HG02642 (cell line): ENCODE measurements at regions not wholly inside any gene's neighbourhood (a gene's known extent, or its start where the extent isn't known, plus 50 kb on each side); places are given as distances from the start of the nearest gene placed in this dataset.

ENCODE experiments used
- ATAC-seq: cut with Tn5 transposase; IDR thresholded peaks from one replicate; pipeline ENCODE4 v1.9.1; 2021; ENCODE audit warnings: mild to moderate bottlenecking; ENCODE audit not compliant: unreplicated experiment, poor library complexity

DNA sequence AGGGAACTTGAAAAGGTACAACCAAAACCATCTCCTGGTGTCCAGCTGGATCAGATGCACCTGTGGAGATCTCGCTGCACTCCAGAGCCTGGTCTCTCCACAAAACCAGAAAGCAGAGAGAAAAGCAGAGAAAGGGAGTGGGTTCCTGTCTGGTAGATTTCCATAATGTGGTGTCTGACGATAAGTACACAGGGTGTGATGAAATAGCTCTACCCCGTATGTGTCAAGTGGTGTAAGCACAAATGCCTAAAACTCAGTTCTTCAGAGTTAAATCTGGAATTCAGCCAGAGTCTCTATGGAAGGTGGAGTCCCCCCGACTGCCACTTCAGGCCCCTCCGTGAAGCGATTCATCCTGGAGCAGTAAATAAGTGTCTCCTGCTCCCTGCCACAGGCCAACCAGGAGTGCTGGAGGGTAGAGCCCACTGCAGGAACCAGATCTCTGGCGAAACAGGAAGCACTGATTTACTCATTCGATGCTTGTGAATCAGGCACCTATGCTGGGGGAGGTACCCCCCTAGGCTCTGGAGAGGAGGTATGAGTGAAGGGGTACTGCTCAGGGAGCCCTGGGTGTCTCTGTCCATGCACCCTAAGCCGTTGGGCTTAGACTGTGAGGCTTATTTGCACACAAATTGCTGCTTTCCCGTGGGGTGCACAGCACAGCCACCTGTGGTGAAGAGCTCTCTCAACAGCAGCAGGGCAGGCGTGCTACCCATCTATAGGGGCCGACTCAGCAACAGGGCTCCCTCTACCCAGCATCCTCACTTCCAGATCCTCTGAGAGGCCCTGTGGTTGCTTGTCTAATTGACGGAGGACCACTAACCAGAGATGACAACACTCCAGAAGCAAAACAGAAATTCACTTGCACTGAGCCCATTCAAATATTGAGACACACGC, 97.1 kb upstream of the MYOCD start:
- ATAC-seq, result no peak

DNA sequence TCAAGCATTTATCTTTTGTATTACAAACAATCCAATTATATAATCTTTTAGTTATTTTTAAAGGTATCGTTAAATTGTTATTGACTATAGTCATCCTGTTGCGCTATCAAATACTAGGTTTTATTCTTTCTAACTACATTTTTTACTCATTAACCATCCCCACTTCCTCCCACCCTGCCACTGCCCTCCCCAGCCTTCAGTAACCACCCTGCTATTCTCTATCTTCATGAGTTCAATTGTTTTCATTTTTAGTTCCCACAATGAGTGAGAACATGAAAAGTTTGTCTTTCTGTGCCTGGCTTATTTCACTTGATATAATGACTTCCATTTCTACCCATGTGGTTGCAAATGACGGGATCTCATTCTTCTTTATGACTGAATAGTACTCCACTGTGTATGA, 94.1 kb upstream of the MYOCD start:
- no peak for ATAC-seq

DNA sequence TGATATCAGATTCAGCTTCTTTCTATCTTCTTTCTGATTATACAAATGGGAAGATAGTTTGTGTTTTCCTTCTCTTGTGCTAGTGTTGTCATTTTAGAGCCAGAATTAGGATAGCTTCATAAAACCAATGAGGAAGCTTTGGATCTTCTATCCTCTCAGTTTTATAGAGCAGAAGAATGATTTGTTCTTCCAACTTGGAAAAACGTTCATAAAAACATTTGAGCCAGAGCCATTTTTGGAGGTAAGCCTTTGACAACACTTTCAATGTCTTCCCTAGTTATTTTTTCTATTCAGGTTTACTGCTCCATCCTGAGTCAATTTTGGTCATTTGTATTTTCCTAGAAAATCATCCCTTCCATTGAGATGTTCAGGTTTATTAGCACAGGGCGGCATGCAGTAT, 91.2 kb upstream of the MYOCD start:
- no peak for ATAC-seq

DNA sequence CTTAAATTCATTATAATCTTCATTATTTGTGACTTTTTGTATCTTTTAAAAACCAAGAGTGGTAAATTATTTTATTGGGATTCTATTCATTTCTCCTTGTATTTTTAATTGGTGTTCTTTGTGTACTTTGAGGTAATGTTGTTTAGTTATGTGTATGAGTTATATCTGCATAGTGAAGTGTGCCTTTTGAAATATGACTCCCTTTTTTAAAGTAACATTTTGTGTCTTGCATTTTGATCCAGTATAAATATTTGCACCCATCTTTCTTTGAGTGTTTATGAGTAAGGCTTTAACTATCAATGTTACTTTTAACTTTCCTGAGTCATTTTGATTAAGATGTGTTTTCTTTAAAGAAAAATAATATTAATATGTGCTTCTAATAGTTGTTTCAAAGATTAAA, 90.0 kb upstream of the MYOCD start:
- ATAC-seq, result no peak

DNA sequence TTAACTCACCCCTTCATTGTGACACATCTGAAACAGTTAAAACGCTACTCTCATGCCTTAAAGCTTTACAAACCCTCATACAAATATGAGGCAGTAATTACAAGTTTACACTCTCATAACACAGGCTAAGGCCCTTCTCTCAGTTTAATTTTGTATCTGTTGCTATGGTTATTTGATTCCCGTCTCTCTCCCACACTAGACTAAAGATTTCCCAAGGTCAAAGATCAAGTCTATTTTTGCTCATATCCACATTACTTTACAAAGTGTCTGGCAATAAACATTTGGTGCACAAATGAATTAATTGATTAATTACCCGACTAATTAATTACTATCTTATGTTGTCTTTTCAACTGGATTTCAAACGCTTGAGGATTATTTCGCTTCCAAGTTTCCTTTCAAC, 86.4 kb upstream of the MYOCD start:
- no peak for ATAC-seq

DNA sequence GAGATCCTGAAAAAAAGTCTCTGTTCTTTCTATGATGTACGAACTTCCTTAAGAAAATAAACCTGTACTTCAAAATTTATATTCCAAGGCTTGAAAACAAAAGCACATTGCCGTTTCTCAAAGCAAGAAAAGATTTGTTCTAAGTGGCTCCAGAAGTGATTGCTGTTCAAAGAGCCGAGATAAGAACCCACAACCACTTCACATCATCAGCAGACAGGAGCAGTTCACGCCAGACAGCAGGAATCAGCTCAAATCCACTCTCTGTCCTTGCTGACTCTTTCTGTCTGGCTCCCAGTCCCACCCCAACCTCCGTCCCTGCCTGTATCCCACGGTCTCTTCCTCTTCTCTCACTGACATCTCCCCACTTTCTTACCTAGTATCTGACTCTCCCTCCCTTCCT, 85.0 kb upstream of the MYOCD start:
- no peak for ATAC-seq

DNA sequence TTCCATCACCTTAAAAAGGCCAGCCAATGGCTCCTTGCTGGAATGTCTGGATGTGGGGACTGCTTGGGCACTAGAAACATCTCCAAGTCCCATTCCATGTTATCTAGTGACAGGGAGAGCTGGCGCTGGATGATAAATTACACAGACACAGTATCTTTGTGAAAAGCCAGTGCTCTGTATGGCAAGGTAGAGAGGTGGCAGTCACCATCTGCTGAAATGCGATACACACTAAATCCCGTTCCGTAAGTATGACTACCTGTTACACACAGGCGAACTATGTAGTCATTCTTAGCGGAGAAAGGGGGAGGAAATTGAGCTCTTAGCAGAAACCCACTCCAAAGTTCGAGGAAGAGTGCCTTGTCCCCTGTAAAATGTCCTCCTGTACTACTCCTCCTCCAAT, 81.0 kb upstream of the MYOCD start:
- no peak for ATAC-seq

DNA sequence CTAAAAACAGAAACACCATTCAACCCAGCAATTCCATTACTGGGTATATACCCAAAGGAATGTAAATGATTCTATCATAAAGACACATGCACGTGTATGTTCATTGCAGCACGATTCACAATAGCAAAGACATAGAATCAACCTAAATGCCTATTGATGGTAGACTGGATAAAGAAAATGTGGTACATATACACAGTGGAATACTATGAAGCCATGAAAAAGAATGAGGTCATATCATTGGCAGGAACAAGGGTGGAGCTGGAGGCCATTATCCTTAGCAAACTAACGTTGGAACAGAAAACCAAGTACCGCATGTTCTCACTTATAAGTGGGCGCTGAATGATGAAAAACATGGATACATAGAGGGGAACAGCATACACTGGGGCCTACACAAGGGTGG, 77.2 kb upstream of the MYOCD start:
- ATAC-seq, result no peak

DNA sequence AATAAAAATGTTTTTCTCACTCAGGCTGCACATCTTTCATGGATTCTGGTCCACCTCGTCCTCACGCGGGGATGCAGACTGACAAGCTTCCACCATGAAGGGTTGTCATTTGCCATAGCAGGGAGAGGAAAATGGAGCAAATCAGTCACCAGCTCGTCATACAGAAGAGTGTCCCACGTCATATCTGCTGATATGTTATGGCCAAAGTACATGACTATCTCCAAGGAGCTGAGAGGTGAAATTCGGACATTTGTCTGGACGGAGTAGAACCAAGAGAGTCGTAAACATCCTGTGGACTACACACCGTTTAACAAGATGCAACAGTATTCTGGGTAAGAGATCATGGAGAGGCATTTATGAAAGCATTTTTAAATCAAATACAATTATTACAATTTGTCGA, 75.3 kb upstream of the MYOCD start:
- no peak for ATAC-seq

DNA sequence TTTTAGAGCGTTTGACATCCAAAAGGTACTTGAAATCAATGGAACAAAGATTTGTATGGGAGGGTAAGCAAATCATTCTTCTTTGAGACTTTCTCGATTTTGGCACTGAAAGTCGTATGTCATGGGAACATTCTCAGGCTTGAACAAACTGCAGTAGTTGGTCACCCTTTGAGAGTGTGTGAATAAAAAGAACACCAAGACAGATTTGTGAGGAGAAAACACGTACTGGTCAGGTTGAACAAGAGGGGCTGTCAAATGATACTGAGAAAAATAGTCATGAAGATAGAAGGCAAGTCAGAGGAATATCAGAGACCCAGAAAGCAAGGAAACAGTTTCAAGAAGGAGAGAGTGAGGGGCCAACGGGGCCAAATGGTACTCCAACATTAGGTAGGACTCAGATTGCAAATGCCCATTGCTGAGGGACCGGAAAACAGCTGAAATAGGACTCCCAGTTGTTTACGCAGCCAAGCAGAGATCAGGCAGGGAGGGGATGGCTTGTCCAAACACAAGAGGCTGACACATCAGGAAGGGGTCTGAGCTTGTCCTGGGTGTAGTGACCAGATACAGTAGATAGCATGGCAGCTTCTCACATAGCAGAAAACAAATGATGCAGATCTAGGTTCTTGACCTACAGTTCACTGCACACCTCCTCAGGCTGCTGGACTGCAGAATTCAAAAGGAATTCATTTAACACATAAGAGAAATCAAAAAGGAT, 74.5 kb upstream of the MYOCD start:
- ATAC-seq, result no peak

DNA sequence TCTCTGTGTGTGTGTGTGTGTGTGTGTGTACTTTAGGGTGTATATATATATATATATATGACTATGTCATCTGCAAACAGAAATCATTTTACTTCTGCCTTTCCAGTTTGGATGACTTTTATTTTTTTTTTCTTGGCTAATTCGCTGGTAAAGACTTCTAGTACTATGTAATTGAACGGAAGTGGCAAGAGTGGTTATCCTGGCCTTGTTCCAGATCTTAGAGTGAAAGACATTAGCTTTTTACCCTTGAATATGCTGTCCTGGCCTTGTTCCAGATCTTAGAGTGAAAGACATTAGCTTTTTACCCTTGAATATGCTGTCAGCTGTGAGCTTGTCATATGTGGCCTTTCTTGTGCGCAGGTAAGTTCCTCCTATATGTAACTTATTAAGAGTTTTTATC, 72.7 kb upstream of the MYOCD start:
- ATAC-seq, result no peak

DNA sequence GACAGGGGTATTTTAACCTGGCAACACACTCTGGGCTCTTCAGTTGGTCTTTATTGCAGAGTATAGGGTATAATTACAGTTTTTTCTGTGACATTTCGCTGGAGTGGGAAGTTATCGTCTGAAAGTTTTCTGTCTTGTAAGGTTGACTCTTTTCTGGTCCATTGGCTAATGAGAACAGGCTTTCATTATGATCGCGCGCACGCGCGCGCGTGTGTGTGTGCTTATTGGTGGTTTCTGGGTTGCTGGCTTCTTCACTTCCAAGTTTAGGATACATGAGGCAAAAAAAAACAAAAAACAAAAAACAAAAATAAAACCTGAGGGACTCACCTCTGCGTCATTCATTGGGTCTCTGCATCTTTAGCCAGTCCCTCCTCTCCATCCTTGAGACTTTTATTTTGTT, 68.7 kb upstream of the MYOCD start:
- no peak for ATAC-seq

DNA sequence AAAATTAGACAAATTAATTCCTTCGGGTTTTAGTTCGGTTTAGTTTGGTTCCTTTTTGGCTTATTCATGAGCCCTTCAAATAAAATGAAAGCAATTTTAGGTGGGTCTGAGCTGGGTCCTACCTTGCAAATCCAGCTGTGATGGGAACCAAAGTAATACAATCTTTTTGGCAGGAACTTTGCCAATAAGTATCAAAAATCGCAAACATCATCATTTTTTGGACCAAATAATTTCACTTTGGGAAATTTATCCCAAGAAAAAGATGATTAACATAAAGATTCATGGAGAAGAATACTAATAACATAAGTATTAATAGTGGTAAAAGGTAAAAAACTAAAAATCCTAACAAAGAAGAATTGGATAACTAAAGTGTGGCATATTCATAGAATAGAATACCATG, 67.8 kb upstream of the MYOCD start:
- ATAC-seq, result no peak

DNA sequence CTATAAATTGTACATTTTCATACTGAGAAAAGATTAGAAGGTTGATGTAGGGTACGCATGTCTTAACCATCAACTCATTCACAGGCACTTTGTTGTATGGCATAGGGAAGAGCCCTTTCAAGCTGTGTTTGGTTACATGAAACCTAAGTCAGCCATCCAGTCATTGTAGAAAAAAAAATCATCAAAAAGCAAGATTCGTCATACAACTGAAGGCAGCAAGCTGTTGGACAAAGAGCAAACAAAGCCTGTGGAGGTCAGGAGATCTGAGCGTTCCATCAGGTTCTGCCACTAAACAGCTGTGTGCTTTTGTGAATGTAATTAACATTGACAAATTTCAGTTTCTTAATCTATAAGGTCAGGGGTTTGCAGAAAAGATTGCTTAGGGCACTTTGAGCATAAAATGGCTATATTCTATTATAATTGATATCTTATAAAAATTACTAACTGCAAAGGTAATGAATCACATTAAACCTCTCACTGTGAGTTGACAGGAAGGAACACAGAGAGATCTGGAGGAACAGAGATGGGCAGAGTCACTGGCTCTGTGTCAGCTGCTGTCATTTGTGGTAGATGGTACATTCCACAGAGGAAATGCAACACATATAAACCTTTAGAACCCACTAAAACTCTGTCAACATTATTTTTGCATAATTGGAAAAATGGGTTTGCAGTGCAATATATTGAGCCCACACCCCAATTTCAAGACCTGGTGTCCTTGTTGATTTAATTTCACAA, 66.3 kb upstream of the MYOCD start:
- no peak for ATAC-seq

DNA sequence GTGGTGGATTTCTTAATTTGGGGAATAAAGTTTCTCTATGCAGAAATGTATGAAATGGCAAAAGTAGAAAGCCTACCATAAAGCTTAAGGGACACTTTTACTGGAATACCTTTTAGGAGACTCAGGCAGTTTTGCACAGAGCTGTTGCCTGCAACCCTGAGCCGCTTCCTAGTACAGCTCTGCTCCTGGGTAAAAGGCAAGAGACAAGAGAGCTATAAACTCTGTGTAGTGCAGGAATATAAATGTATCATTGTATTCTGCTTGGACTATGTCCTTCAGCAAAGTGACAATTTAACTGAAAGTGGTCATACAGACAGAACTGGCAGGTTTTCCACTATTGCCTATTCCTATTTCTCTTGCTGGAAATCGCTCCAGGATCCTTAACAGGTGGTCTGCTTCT, 65.3 kb upstream of the MYOCD start:
- ATAC-seq, result no peak

DNA sequence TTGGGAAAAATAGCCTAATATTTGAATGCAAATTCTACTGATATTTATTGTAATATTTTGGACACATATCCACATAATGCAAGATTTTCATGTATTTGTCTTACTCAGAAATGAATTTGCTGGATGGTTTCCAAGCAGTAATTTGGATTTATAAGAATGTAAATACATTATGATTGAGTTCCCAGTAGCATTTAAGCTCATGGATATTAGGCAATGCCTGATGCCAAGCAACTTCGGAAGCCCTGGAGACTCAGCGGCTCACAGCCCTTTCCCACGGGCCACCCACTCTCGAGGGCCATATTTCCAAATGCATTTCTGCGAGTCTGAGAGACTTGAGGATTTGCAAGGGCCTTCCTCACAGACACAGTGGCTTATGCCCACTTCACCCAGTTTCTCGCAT, 62.1 kb upstream of the MYOCD start:
- ATAC-seq, result no peak

DNA sequence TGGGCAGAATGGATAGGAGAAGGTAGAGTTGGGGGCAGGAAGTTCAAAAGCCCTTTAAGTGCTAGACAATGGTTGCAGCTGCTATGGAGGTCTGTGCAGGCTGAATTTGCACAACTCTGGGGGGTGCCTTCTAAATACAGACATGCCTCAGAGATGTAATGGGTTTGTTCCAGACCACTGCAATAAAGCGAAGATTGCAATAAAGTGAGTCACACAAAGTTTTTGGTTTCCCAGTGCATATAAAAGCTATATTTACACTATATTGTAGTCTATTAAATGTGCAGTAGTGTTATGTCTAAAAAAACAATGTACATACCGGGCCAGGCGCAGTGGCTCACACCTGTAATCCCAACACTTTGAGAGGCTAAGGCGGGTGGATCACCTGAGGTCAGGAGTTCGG, 60.5 kb upstream of the MYOCD start:
- no peak for ATAC-seq

DNA sequence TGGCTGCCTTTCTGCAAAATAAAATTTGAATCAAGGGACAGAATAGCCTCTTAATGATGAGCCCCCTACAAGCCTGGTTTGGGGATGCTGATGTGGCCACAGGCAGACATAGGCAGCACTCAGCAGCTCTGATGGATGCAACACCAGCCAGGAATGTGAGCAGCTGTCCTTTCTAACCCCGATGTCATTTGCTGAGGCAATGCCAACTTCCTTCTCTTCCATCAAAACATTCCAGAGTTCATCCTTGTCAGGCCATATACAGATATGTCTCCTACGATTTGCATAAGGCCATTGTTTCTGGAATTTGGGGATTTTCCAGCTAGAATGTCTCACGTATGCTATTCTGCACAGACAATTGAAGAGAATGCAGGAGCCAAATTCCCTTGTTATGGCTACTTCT, 52.1 kb upstream of the MYOCD start:
- no peak for ATAC-seq
